K562 (cell line): ENCODE measurements at regions not wholly inside any gene's neighbourhood (a gene's known extent, or its start where the extent isn't known, plus 50 kb on each side); places are given as distances from the start of the nearest gene placed in this dataset.
A peak's percentile ranks its signal among the peaks of the same experiment; 100 is the strongest.

Experiments
- ATAC-seq: fragments of 200-7000 bp; cut with Tn5 transposase; 3 replicates; pipeline ENCODE4 v1.9.1; 2020; ENCODE audit warnings: moderate library complexity
- BruUV-seq: library from RNA; stranded (reverse); fragments of 400-500 nt; replicated peaks from 2 replicates; lab custom pipeline; 2021; lab: Mats Ljungman, UMichigan
- CTCF ChIA-PET: fragments of 300-600 bp; formaldehyde crosslinking; extraction: SDS; loops from one replicate; lab custom pipeline; 2021; ENCODE audit warnings: low intra/inter-chr PET ratio; lab: Yijun Ruan, JAX
- POLR2A ChIA-PET: fragments of 300-600, 350-650 bp; sonication (Branson Sonifier 250); formaldehyde crosslinking; extraction: SDS; loops from one replicate; lab custom pipeline; 2021; ENCODE audit warnings: antibody characterized with exemption, inconsistent platforms; lab: Yijun Ruan, JAX
- DNase-seq, 4 experiments: peaks; one replicate each; pipeline versions ENCODE4 v3.0.0 to v3.0.0-alpha.2; 2011 to 2018; ENCODE audit warnings: low spot score in 3 of 4, mixed read lengths in 3 of 4; ENCODE audit errors: extremely low read depth in 1 of 4
- FAIRE-seq: peaks from 2 replicates; lab custom pipeline; 2011; peaks lifted over from hg19 to GRCh38; lab: Jason Lieb, UNC
- H2AFZ ChIP-seq: 2 replicates; pipeline ENCODE4 v1.6.0; 2011; ENCODE audit warnings: low read depth, low read length, control low read depth, inconsistent platforms
- H3K27ac ChIP-seq: fragments of 200-600 bp; 3 replicates; pipeline ENCODE4 v1.8.0; 2011; ENCODE audit warnings: low read depth, mild to moderate bottlenecking, control low read depth, inconsistent platforms, low read length, moderate library complexity, mixed read lengths; ENCODE audit errors: extremely low read depth
- H3K27me3 ChIP-seq, 2 experiments: fragments of 300-600 bp in 1 of 2; 2 replicates in 1 of 2; 3 replicates in 1 of 2; pipeline versions ENCODE4 v1.6.0 to v1.8.0; 2011; ENCODE audit warnings: inconsistent platforms in 2 of 2, low read length in 2 of 2, mild to moderate bottlenecking in 1 of 2, mixed read lengths in 1 of 2, moderate library complexity in 1 of 2; ENCODE audit not compliant: control insufficient read depth in 2 of 2, insufficient read depth in 2 of 2
- H3K36me3 ChIP-seq: fragments of 300-600 bp; 3 replicates; pipeline ENCODE4 v1.8.0; 2011; ENCODE audit warnings: mild to moderate bottlenecking, low read length, inconsistent platforms; ENCODE audit not compliant: control insufficient read depth, insufficient read depth
- H3K4me1 ChIP-seq, 2 experiments: fragments of 200-600 bp in 1 of 2; replicated peaks in 1 of 2; 2 replicates in 1 of 2; 3 replicates in 1 of 2; pipeline versions ENCODE4 v1.5.1 to v1.8.0; 2011; ENCODE audit warnings: inconsistent platforms in 2 of 2, low read length in 2 of 2, mild to moderate bottlenecking in 1 of 2, mixed read lengths in 1 of 2, moderate library complexity in 1 of 2; ENCODE audit not compliant: control insufficient read depth in 2 of 2, insufficient read depth in 2 of 2
- H3K4me2 ChIP-seq: 2 replicates; pipeline ENCODE4 v1.6.1; 2011; ENCODE audit warnings: low read length, control low read depth, inconsistent platforms, mixed read lengths; ENCODE audit not compliant: insufficient read depth
- H3K4me3 ChIP-seq: fragments of 200-600 bp; sonication (generic), shearing (Covaris generic); 2 replicates; pipeline ENCODE4 v1.5.1; 2016; ENCODE audit warnings: control low read depth, inconsistent platforms
- H3K79me2 ChIP-seq: fragments of 200-600 bp; 3 replicates; pipeline ENCODE4 v1.8.0; 2011; ENCODE audit warnings: low read length, inconsistent platforms; ENCODE audit not compliant: control insufficient read depth, insufficient read depth
- H3K9ac ChIP-seq, 2 experiments: 2 replicates each; pipeline versions ENCODE4 v1.6.0 to v1.6.1; 2011; ENCODE audit warnings: low read depth in 2 of 2, low read length in 2 of 2, control low read depth in 1 of 2, inconsistent platforms in 1 of 2, mild to moderate bottlenecking in 1 of 2, mixed read lengths in 1 of 2; ENCODE audit not compliant: insufficient read depth in 1 of 2
- H3K9me1 ChIP-seq: one replicate; pipeline ENCODE4 v1.6.0; 2011; ENCODE audit warnings: inconsistent platforms, mild to moderate bottlenecking, low read length, moderate library complexity; ENCODE audit not compliant: control insufficient read depth, insufficient read depth
- H3K9me3 ChIP-seq: replicated peaks from 2 replicates; pipeline ENCODE4 v1.5.1; 2011; ENCODE audit warnings: low read depth, low read length, inconsistent platforms; ENCODE audit not compliant: control insufficient read depth, insufficient read depth
- H4K20me1 ChIP-seq: replicated peaks from 2 replicates; pipeline ENCODE4 v1.6.1; 2011; ENCODE audit warnings: low read length, inconsistent platforms, mixed read lengths; ENCODE audit not compliant: control insufficient read depth, insufficient read depth
- AFF4 ChIP-seq: sonication (generic); formaldehyde crosslinking; IDR thresholded peaks from 2 replicates; pipeline ENCODE4 v1.8.0; 2023; ENCODE audit warnings: mild to moderate bottlenecking, missing genetic modification reagents
- ELF1 ChIP-seq: fragments of 200-800 bp; sonication (Bioruptor generic); IDR thresholded peaks from 2 replicates; pipeline ENCODE4 v1.6.1; 2016; ENCODE audit warnings: missing genetic modification characterization, missing compliant biosample characterization
- FOXA1 ChIP-seq: fragments of 450-650 bp; IDR thresholded peaks from 2 replicates; pipeline ENCODE4 v1.6.1; 2016; ENCODE audit warnings: mild to moderate bottlenecking, borderline replicate concordance
- FOXA3 ChIP-seq, 2 experiments: fragments of 450-650 bp in 1 of 2; sonication (generic) in 1 of 2; formaldehyde crosslinking; IDR thresholded peaks in 1 of 2; conservative IDR thresholded peaks in 1 of 2; 2 replicates each; pipeline versions ENCODE4 v1.4.0 to v1.8.0; 2020 to 2022; ENCODE audit warnings: mild to moderate bottlenecking in 2 of 2, missing genetic modification reagents in 1 of 2
- MAFF ChIP-seq: IDR thresholded peaks from 2 replicates; pipeline ENCODE4 v1.6.1; 2012; ENCODE audit warnings: low read length, improper control_type of control experiment
- MAFG ChIP-seq: fragments of 450-650 bp; conservative IDR thresholded peaks from 2 replicates; pipeline ENCODE4 v1.6.1; 2016; ENCODE audit warnings: missing genetic modification characterization, missing compliant biosample characterization
- MEF2D ChIP-seq: conservative IDR thresholded peaks from 2 replicates; pipeline ENCODE4 v1.6.1; 2016; ENCODE audit warnings: low read depth, missing genetic modification characterization, missing compliant biosample characterization
- NFIX ChIP-seq: fragments of 250-450 bp; sonication (Bioruptor Pico); IDR thresholded peaks from 2 replicates; pipeline ENCODE4 v1.4.0; 2020; ENCODE audit warnings: low read depth, mild to moderate bottlenecking, moderate library complexity
- SMAD2 ChIP-seq: fragments of 150-350 bp; IDR thresholded peaks from 2 replicates; pipeline ENCODE4 v1.6.1; 2014; ENCODE audit warnings: low read depth, mild to moderate bottlenecking, low read length
- ZNF316 ChIP-seq: fragments of 450-650 bp; IDR thresholded peaks from 2 replicates; pipeline ENCODE4 v1.6.1; 2016
- WGBS: fragments of 100-300 bp; shearing (Covaris generic); methylation state at CpG from one replicate; pipeline ENCODE4 v1.1.6; 2016; ENCODE audit warnings: low coverage, mixed read lengths; ENCODE audit not compliant: insufficient coverage; ENCODE audit errors: missing lambda C conversion rate; 5-methylcytosine and 5-hydroxymethylcytosine counted together
- in situ Hi-C: fragments of 300-500 bp; cut with MboI; formaldehyde crosslinking; loops from 4 replicates; pipeline ENCODE4 v1.15.0; 2018; ENCODE audit warnings: inconsistent platforms, mixed read lengths
- intact Hi-C: fragments of 100-400 bp; cut with micrococcal nuclease; formaldehyde crosslinking; loops from 2 replicates; pipeline ENCODE4 v1.14.2; 2022
- TF ChIP-seq, protein P1 (sequence below): sonication (generic); formaldehyde crosslinking; IDR thresholded peaks from 2 replicates; pipeline ENCODE4 v1.8.0; 2022; ENCODE audit warnings: mild to moderate bottlenecking, missing genetic modification reagents
- TF ChIP-seq, protein P2 (sequence below): fragments of 250-450 bp; sonication (Bioruptor Pico); IDR thresholded peaks from 2 replicates; pipeline ENCODE4 v1.4.0; 2020
- TF ChIP-seq, protein P3 (sequence below): fragments of 450-650 bp; formaldehyde crosslinking; IDR thresholded peaks from 2 replicates; pipeline ENCODE4 v1.4.0; 2020; ENCODE audit warnings: mild to moderate bottlenecking
- TF ChIP-seq, protein P4 (sequence below): fragments of 450-650 bp; formaldehyde crosslinking; IDR thresholded peaks from 2 replicates; pipeline ENCODE4 v1.4.0; 2022; ENCODE audit warnings: mild to moderate bottlenecking, moderate library complexity

DNA sequence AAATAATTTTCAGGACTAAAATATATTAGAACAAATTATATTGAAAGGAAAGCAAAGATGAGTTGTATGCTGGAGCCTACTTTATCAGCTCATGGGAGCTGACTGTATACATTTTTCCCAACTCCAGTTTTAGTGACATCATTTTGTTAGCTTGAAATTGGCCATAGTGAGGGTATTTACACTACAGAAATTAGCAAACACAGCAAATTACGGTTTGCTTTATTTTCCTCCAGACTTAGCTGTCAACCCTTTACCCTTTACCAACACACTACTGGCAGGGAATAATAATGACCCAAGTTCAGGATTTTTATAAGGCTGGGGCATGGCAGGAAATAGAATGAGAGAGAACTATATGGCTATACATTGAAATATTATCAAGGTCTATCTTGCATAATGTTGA is 120.3 kb upstream of the PRSS1 start:
- FAIRE-seq, result no peak
- no peak for ATAC-seq
- BruUV-seq, result no TSS peak
- Histone ChIP-seq H4K20me1 (no peaks in the 10 kb centered on the region), H3K36me3 (no peaks in the 10 kb centered on the region), H3K4me1 (no peaks in the 10 kb centered on the region), H3K27ac (no peak overlapping the region), H3K4me3 (no peak overlapping the region), H3K9me3 (no peaks in the 10 kb centered on the region), H3K79me2 (no peaks in the 10 kb centered on the region), H3K4me2 (no peak overlapping the region), H3K27me3 (peaks cover 0 to 8% of the 10 kb centered on the region in 2 experiments; a peak in 3 of 5 replicates), H3K9me1 (no peaks in the 10 kb centered on the region), H2AFZ (no peak overlapping the region), H3K9ac (no peak overlapping the region)
- DNase-seq, result no peak
- in situ Hi-C loops, result loop anchor here (10.0 to 25.0 kb wide), 3 partner anchors 158 to 596 kb away; partner anchors contain the start of gene TAS2R40
- ChIA-PET CTCF (interaction anchor here (1.0 kb wide), 1 partner anchor 154 kb away, joined by 3 read pairs; no protein-coding TSS in a partner anchor), POLR2A (no interaction called here)
- intact Hi-C loops, result no loop called here
- WGBS, result 0% methylated on average over 1 of the region's 1 CpG
- TF ChIP-seq MEF2D (tag) (no peak), ZNF316 (peak; percentile 40; the same call in 1 of the 2 replicates), FOXA1 (no peak), NFIX (CRISPR knock-in tag) (no peak), ELF1 (tag) (no peak), AFF4 (CRISPR knock-in tag) (no peak), MAFF (peak; percentile 31; the same call in 1 of the 2 replicates), MAFG (tag) (0 out of 2 replicates have a peak, but pooled peaks have one; percentile 8), FOXA3 (CRISPR knock-in tag; conservative IDR thresholded peaks at IDR 0.05 in 1 of 2, IDR thresholded peaks at IDR 0.05 in 1 of 2) (no peak), SMAD2 (no peak)
- TF ChIP-seq, protein P1, sequence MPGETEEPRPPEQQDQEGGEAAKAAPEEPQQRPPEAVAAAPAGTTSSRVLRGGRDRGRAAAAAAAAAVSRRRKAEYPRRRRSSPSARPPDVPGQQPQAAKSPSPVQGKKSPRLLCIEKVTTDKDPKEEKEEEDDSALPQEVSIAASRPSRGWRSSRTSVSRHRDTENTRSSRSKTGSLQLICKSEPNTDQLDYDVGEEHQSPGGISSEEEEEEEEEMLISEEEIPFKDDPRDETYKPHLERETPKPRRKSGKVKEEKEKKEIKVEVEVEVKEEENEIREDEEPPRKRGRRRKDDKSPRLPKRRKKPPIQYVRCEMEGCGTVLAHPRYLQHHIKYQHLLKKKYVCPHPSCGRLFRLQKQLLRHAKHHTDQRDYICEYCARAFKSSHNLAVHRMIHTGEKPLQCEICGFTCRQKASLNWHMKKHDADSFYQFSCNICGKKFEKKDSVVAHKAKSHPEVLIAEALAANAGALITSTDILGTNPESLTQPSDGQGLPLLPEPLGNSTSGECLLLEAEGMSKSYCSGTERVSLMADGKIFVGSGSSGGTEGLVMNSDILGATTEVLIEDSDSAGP (CRISPR knock-in tag), result no peak
- TF ChIP-seq, protein P2, sequence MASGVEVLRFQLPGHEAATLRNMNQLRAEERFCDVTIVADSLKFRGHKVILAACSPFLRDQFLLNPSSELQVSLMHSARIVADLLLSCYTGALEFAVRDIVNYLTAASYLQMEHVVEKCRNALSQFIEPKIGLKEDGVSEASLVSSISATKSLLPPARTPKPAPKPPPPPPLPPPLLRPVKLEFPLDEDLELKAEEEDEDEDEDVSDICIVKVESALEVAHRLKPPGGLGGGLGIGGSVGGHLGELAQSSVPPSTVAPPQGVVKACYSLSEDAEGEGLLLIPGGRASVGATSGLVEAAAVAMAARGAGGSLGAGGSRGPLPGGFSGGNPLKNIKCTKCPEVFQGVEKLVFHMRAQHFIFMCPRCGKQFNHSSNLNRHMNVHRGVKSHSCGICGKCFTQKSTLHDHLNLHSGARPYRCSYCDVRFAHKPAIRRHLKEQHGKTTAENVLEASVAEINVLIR, result no peak
- TF ChIP-seq, protein P3, sequence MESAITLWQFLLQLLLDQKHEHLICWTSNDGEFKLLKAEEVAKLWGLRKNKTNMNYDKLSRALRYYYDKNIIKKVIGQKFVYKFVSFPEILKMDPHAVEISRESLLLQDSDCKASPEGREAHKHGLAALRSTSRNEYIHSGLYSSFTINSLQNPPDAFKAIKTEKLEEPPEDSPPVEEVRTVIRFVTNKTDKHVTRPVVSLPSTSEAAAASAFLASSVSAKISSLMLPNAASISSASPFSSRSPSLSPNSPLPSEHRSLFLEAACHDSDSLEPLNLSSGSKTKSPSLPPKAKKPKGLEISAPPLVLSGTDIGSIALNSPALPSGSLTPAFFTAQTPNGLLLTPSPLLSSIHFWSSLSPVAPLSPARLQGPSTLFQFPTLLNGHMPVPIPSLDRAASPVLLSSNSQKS (CRISPR knock-in tag), result no peak
- TF ChIP-seq, protein P4, sequence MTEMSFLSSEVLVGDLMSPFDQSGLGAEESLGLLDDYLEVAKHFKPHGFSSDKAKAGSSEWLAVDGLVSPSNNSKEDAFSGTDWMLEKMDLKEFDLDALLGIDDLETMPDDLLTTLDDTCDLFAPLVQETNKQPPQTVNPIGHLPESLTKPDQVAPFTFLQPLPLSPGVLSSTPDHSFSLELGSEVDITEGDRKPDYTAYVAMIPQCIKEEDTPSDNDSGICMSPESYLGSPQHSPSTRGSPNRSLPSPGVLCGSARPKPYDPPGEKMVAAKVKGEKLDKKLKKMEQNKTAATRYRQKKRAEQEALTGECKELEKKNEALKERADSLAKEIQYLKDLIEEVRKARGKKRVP (CRISPR knock-in tag), result no peak
